ENCODE measurements at regions not wholly inside any gene's neighbourhood (a gene's known extent, or its start where the extent isn't known, plus 50 kb on each side); places are given as distances from the start of the nearest gene placed in this dataset.
"Not testable (repeated sequence)": the region's sequence is repeated elsewhere in the genome, so short reads cannot be mapped to it uniquely, and the experiment has no call there.

DNA sequence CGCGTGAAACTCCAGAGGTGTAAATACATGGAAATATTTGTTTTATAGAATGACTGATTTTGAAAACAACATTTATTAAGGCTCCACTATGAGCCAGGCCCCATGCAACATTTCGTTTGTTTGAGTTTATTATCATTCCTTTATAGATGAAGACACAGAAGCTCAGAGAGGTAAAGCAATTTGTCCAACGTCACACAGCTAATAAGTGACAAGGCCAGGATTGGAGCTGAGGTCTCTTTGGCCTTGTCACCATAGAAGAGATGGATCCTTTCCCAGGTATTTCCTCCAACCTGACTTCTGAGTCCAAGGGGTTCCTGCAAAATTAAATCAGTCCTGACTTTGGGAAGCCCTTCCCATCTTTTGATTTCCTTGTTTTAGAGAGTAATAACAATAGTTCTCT is 98.0 kb downstream of the SYF2 start:
- DNase-seq (ENCODE audit: low read depth, low spot score) = no peak

DNA sequence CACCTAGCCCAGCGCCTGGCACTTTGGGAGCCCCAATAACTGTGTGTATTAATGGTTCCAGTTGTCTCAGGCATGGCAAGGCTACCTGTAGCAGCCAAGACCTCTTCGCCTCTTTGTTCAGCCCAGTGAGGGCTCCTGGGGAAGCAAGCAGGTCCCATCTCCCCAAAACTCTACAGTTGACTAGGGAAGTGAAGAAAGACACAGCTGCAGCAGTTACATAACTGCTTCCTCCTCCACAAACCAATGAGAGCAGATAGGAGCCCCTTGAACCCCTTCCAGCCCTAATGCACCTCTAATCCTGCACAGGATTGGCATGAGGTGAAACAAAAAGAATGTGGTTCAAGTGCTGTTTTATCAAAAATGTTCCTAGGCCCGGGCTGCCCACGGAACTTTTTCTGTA is 100.5 kb downstream of the SYF2 start:
- DNase-seq (ENCODE audit: low read depth, low spot score) = no peak

GRCh38 chr1:25130895-25131294 is 101.4 kb downstream of the SYF2 start:
- no peak for DNase-seq (ENCODE audit: low read depth, low spot score)

GRCh38 chr1:25129380-25129779 is 102.9 kb downstream of the SYF2 start:
- DNase-seq (ENCODE audit: low read depth, low spot score) = no peak

GRCh38 chr1:25128121-25128621 is 104.1 kb downstream of the SYF2 start:
- no peak for DNase-seq (ENCODE audit: low read depth, low spot score)

- DNase-seq (ENCODE audit: low read depth, low spot score) = no peak
Measured at GRCh38 chr1:25126562-25126961, 105.7 kb downstream of the SYF2 start.

DNA sequence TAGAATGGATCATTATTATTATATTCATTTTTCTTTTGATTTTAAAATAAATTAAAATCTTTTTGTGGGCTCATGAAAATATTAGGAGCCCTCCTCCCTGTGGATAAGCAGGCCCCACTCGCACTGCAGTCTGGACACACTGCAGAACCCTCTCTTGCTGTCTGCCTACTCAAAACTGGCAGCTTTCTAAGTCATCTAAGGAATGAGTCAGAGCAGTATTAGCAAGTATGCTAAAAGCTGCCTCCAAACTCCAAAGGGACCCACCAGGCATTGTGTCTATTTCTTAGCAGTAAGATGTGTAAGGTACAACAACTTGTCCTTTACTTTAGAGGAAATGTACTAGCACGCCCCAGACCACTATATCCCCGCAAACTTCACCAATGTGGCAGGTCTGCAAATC is 108.8 kb downstream of the SYF2 start:
- DNase-seq (ENCODE audit: low read depth, low spot score) = no peak

- DNase-seq (ENCODE audit: low read depth, low spot score) = no peak
Measured at GRCh38 chr1:25122747-25123146, 109.6 kb downstream of the SYF2 start.

DNA sequence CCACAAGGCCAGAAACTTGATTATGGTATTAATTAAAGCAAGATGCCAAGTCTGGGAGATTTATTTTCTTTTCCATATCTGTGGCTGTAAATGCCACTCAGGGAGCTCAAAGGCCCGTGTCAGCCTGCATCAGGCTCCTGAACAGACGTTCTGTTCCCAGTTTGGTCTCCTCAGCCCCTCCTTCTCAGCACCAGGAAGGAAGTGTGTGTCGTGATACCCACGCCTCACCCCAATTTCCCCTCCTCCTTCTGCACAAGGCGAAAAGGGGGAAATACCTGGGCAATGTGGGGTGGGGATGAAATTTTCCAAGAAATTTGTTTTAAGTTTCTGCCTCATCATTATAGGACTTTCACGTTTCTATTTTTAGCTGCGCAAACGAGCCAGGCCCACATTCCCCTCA is 112.0 kb downstream of the SYF2 start:
- DNase-seq (ENCODE audit: low read depth, low spot score) = no peak

DNA sequence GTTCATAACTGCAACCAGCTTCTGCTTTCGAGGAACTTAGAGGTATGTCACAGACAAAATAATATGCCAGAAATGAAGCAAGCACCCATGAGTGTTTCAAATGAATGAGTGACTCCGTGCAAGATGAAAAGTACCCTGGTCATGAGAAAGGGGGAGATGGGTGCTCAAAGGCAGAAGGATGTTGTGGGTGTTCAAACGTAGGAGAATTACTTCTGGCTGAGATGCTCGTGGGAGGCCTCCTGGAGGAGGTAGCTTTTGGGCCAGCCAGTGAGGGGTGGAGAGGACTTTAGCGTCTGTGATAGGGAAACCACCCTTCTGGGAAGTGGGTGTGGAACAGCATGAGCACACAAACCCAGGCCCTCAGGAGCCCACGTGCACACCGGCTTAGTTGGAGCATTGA is 113.8 kb downstream of the SYF2 start:
- DNase-seq (ENCODE audit: low read depth, low spot score) = no peak

- no peak for DNase-seq (ENCODE audit: low read depth, low spot score)
Measured at GRCh38 chr1:25117233-25117823, 115.0 kb downstream of the SYF2 start.

DNA sequence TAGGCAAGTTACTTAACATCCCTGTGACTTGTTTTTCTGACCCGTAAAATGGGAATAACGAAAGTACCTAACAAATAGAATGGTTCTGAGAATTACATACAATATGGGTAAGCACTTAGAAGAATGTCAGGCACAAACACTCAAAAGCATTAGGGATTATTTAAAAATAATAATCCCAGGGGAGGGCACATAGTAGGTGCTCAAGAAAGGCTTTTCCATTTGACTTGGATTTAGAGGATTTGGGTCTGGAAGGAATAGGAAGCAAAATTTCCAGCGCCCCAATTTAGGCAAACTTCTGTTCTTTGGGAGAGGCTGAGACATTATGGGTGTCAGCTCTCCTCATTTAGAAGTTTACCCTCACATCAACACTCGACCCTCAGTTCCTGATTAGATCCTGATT is 115.5 kb downstream of the SYF2 start:
- no peak for DNase-seq (ENCODE audit: low read depth, low spot score)

DNA sequence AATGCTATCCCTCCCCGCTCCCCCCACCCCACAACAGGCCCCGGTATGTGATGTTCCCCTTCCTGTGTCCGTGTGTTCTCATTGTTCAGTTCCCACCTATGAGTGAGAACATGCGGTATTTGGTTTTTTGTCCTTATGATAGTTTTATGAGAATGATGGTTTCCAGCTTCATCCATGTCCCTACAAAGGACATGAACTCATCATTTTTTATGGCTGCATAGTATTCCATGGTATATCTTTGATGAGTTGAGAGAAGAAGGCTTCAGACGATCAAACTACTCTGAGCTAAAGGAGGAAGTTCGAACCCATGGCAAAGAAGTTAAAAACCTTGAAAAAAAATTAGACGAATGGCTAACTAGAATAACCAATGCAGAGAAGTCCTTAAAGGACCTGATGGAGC is 116.2 kb downstream of the SYF2 start:
- DNase-seq (ENCODE audit: low read depth, low spot score) = not testable (repeated sequence)

DNA sequence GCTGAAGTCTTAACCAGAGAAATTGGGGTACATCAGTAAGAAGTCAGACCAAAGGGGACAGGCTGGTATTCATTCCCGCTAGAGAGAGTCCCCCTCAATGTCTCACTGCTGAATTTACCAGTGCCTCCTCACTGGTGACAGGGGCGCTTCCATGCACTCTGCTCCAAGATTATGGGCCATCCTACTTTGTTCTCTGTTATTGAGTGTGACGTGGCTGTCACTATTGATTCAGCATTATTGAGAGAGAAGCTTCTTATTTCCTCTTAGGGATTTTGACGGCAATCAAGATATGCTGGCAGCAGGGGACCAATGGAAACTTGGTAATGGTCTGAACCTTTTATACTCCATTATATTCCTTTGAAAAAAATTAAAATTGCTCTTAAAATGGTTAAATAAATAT is 118.6 kb downstream of the SYF2 start:
- no peak for DNase-seq (ENCODE audit: low read depth, low spot score)

DNA sequence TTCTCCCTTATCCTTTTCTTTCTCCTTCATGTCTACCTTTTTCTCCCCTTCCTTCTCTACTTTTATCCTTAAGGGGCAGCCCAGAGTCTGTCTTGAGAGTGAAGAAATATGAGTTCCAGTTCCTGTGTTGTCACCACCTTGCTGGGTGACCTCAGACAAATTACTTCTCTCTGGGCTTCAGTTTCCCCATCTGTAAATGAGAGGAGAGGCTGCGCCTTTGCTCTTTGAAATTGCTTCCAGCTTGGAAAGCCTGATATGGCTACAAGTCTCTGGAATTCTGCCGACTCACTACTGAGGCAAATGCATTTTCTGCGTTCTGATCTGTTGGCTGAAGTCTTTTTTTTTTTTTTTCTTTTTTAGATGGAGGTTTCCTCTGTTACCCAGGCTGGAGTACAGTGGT is 119.2 kb downstream of the SYF2 start:
- DNase-seq (ENCODE audit: low read depth, low spot score) = no peak

DNA sequence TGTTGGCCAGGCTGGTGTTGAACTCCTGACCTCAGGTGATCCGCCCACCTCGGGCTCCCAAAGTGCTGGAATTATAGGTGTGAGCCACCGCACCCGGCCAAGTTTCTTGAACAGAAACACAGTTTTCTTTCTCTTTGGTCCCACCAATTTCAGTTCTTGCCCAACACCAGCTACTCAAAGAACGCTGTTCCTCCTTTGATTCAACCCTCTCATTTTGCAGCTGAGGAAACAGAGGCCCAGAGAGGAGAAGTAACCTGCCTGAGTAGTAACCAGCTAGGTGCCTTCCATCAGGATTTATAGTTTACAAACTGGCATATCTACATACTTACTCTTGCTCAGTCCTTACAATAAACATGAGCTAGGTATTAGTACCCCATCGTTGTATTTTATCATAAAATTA is 119.9 kb downstream of the SYF2 start:
- DNase-seq (ENCODE audit: low read depth, low spot score) = no peak

- DNase-seq (ENCODE audit: low read depth, low spot score) = no peak
Measured at GRCh38 chr1:25111706-25112105, 120.6 kb downstream of the SYF2 start.

DNA sequence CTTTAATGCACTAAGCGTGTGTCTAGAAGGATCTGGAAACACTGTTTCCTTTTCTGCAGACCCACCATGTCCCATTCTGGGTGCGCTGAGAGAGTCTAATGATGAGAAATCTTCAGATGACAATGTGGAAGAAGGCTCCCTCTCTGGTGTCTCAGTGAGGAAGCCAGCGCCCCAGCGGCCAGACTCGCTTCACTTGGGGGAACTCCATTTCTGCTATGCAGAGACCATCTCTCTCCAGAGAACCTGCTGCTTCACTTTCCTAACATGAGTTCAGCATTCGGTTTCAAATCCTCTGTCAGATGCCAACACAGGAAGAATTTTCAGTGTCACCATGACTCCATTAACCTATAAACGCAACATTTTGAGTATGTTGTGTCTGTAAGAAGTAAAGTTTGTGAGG is 121.8 kb downstream of the SYF2 start:
- no peak for DNase-seq (ENCODE audit: low read depth, low spot score)

DNA sequence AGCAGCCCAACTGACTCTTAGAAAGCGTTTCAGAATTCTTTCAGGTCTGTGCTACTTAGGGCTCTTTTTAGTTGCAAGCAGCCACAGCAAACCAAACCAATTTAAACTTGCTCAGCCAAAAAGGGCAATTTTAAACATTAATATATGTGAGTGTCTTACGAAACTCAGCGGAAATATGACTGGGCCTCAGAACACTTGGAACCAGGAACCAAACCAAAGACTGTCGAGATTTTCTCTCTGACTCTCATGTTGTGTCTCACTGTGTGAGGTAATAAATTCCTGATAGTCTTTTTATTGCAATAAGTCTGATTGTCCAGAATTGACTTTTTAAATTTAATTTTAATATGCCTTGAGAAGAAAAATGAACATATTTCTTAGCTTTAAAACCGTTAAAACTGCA is 122.3 kb downstream of the SYF2 start:
- no peak for DNase-seq (ENCODE audit: low read depth, low spot score)

DNA sequence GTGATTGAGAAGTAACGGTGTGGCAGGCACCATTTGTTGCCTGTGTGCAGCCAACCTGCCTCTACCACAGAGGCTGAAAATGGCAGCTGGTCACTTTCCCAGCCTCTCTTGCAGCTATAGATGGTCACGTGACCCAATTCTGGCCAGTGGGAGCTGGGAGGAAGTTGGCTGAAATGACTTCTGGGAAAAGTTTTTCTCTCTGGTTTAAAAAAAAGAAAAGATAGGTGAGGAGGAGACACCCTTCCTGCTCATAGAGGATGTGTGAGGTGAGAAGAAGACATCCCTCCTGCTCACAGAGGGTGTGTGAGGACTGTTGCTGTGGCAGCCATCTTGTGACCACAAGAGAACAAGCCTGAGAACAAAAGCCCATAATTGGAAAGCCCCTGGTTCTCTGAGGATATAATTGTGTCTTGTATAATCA is 122.8 kb downstream of the SYF2 start:
- no peak for DNase-seq (ENCODE audit: low read depth, low spot score)

DNA sequence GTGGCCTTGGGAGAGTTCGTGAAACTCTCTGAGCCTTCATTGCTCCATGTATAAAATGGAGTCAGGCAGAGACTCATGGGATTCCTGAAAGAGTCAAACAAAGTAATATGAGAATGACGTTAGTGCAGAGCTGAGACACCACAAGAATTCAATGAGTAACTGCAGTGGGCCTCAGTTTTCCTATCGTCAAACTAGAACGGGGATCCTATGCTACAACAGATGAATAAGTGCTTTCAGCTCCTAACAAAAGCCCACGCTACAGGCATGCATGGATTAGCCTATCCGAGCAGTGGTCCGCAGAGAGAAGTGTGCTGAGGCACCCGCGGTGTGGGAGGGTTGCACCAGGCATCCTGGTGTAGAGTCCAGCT is 124.7 kb downstream of the SYF2 start:
- DNase-seq (ENCODE audit: low read depth, low spot score) = no peak

DNA sequence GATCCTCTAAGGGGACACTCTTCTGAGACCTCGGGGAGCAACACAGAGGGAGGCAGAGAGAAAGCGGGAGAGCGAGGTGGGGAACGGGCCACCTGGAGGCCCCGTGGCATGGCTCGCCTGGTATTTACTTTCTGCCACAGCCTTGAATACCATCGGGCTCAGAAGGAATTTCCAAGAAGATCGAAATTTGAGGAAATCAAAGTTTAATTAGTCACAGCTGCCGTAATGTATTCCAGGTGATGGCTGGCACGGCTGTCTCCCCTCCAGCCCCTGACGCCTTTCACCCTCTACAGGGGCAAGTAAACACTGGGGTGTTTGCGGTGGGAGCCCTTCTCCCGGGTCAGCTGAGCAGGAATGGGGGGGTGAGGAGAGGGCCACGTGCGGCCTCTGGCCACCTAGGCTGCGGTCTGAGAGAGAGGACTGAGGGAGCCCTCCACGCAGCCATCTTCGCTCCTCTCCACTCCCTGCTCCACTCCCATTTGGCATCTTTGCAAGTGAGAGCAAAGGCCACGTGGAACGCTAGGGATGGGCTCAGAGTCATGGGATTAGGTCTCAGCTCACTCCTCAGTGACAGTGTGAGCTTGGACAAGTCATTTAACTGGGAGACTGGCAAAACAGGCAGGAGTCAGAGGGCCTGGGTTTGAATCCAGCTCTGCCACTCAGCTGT is 125.2 kb downstream of the SYF2 start:
- DNase-seq (ENCODE audit: low read depth, low spot score) = no peak

GRCh38 chr1:25106352-25106751 is 126.0 kb downstream of the SYF2 start:
- DNase-seq (ENCODE audit: low read depth, low spot score) = no peak

- no peak for DNase-seq (ENCODE audit: low read depth, low spot score)
Measured at GRCh38 chr1:25105836-25106235, 126.5 kb downstream of the SYF2 start.
